Lower leg skin (tissue), 3 donors: ENCODE measurements at regions not wholly inside any gene's neighbourhood (a gene's known extent, or its start where the extent isn't known, plus 50 kb on each side); places are given as distances from the start of the nearest gene placed in this dataset.

ENCODE experiments used
- CTCF ChIP-seq, 3 donors: fragments of 450-650 bp; IDR thresholded peaks; one replicate each; pipeline ENCODE4 v1.5.1; 2016; ENCODE audit warnings: antibody characterized with exemption in 3 of 3, mild to moderate bottlenecking in 3 of 3, moderate library complexity in 2 of 3
- POLR2A ChIP-seq, 2 donors: fragments of 450-650 bp; IDR thresholded peaks; one replicate each; pipeline ENCODE4 v1.6.1; 2016 to 2017; ENCODE audit warnings: antibody characterized with exemption in 2 of 2, mild to moderate bottlenecking in 1 of 2, moderate library complexity in 1 of 2

GRCh38 chr5:12672141-12672540 lies 767.9 kb upstream of the CTNND2 start:
- TF ChIP-seq CTCF (IDR thresholded peaks at IDR 0.05), result no peak
- no peak for TF ChIP-seq POLR2A (IDR thresholded peaks at IDR 0.05)
